ENCODE measurements at regions not wholly inside any gene's neighbourhood (a gene's known extent, or its start where the extent isn't known, plus 50 kb on each side); places are given as distances from the start of the nearest gene placed in this dataset.
A peak's percentile ranks its signal among the peaks of the same experiment; 100 is the strongest.

GRCh38 chr10:108362961-108363360, 1198.5 kb upstream of the SORCS1 start:
- Histone ChIP-seq H3K4me3 (no peak overlapping the region), H3K9me3 (ENCODE audit: low read depth) (no peaks in the 10 kb centered on the region), H3K36me3 (no peaks in the 10 kb centered on the region), H3K4me1 (ENCODE audit: low read depth) (no peaks in the 10 kb centered on the region), H3K27ac (no peak overlapping the region), H3K27me3 (no peaks in the 10 kb centered on the region)
- DNase-seq (ENCODE audit: low read depth in 1 of 2, low spot score in 1 of 2) = no peak
- no peak for TF ChIP-seq CTCF (IDR thresholded peaks at IDR 0.05; ENCODE audit: low read depth, low read length)

GRCh38 chr10:108362296-108362695, 1197.8 kb upstream of the SORCS1 start:
- TF ChIP-seq CTCF (IDR thresholded peaks at IDR 0.05; ENCODE audit: low read depth, low read length) = no peak
- no peak overlapping the region for H3K4me3 ChIP-seq
- H3K9me3 ChIP-seq (ENCODE audit: low read depth) = no peaks in the 10 kb centered on the region
- no peak for DNase-seq (ENCODE audit: low read depth in 1 of 2, low spot score in 1 of 2)
- no peaks in the 10 kb centered on the region for H3K27me3 ChIP-seq
- no peaks in the 10 kb centered on the region for H3K36me3 ChIP-seq
- no peaks in the 10 kb centered on the region for H3K4me1 ChIP-seq (ENCODE audit: low read depth)
- no peak overlapping the region for H3K27ac ChIP-seq

- no peak overlapping the region for H3K27ac ChIP-seq
- no peaks in the 10 kb centered on the region for H3K36me3 ChIP-seq
- no peaks in the 10 kb centered on the region for H3K27me3 ChIP-seq
- no peak overlapping the region for H3K4me3 ChIP-seq
- no peaks in the 10 kb centered on the region for H3K4me1 ChIP-seq (ENCODE audit: low read depth)
- DNase-seq (ENCODE audit: low read depth in 1 of 2, low spot score in 1 of 2) = no peak
- no peak for TF ChIP-seq CTCF (IDR thresholded peaks at IDR 0.05; ENCODE audit: low read depth, low read length)
- H3K9me3 ChIP-seq (ENCODE audit: low read depth) = no peaks in the 10 kb centered on the region
Observed at GRCh38 chr10:108360187-108360586, 1195.7 kb upstream of the SORCS1 start.

GRCh38 chr10:108358912-108359311, 1194.4 kb upstream of the SORCS1 start:
- peak; percentile 18 for TF ChIP-seq CTCF (IDR thresholded peaks at IDR 0.05; ENCODE audit: low read depth, low read length)
- peak in 1 of 2 donors; percentile 83 for DNase-seq (ENCODE audit: low read depth in 1 of 2, low spot score in 1 of 2)
- no peak overlapping the region for H3K4me3 ChIP-seq
- no peak overlapping the region for H3K27ac ChIP-seq
- H3K4me1 ChIP-seq (ENCODE audit: low read depth) = no peaks in the 10 kb centered on the region
- H3K36me3 ChIP-seq = no peaks in the 10 kb centered on the region
- no peaks in the 10 kb centered on the region for H3K27me3 ChIP-seq
- H3K9me3 ChIP-seq (ENCODE audit: low read depth) = no peaks in the 10 kb centered on the region

GRCh38 chr10:108352771-108353170, 1188.3 kb upstream of the SORCS1 start:
- H3K9me3 ChIP-seq (ENCODE audit: low read depth) = no peaks in the 10 kb centered on the region
- H3K27me3 ChIP-seq = no peaks in the 10 kb centered on the region
- H3K4me3 ChIP-seq = no peak overlapping the region
- no peaks in the 10 kb centered on the region for H3K4me1 ChIP-seq (ENCODE audit: low read depth)
- DNase-seq (ENCODE audit: low read depth in 1 of 2, low spot score in 1 of 2) = no peak
- TF ChIP-seq CTCF (IDR thresholded peaks at IDR 0.05; ENCODE audit: low read depth, low read length) = no peak
- no peak overlapping the region for H3K27ac ChIP-seq
- H3K36me3 ChIP-seq = no peaks in the 10 kb centered on the region

GRCh38 chr10:108348215-108348614, 1183.7 kb upstream of the SORCS1 start:
- H3K27me3 ChIP-seq = no peaks in the 10 kb centered on the region
- no peak overlapping the region for H3K27ac ChIP-seq
- no peak for TF ChIP-seq CTCF (IDR thresholded peaks at IDR 0.05; ENCODE audit: low read depth, low read length)
- H3K9me3 ChIP-seq (ENCODE audit: low read depth) = no peaks in the 10 kb centered on the region
- no peak for DNase-seq (ENCODE audit: low read depth in 1 of 2, low spot score in 1 of 2)
- no peaks in the 10 kb centered on the region for H3K36me3 ChIP-seq
- no peaks in the 10 kb centered on the region for H3K4me1 ChIP-seq (ENCODE audit: low read depth)
- no peak overlapping the region for H3K4me3 ChIP-seq
